ENCODE measurements at regions not wholly inside any gene's neighbourhood (a gene's known extent, or its start where the extent isn't known, plus 50 kb on each side); places are given as distances from the start of the nearest gene placed in this dataset.

DNA sequence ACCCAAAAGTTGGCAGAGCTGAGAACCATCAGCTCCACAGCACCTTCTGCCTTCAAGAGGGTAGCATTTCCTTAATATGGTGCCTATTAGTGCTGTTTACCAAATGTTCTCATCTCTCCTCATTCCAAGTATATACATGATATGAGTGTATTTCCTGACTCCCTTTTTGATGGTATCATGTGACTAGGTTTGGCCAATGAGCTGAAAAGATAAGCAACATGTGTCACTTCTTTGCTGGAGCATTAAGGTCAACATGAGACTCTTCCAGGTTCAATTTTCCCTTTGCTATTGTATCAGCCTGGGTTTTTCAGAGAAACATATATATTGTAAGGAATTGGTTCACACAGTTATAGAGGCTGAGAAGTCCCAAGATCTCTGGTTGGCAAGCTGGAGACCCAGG lies 310.9 kb downstream of the HRH4 start:
- TF ChIP-seq GATA2 (IDR thresholded peaks at IDR 0.05; ENCODE audit: low read depth, low read length) (no peak), GATA3 (IDR thresholded peaks at IDR 0.05; ENCODE audit: low read depth, low read length) (no peak)

DNA sequence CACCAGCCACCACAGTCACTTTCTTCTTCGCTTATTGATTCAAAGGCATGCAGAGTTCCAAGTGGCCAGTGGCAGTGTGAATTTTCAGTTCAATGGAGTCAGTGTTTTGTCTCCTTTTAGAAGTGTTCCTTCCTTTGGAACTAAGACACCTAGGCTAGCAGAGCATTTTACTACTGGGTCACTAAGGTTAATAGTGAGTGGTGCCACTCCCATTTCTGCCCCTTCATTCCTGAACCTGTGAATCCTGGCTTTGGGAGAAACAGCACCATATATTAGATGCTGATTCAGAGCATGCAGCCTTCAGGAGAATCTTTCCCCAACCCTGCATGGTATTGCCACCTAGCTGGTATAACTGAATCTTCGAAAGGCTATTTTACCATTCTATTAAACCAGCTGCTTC lies 312.7 kb downstream of the HRH4 start:
- no peak for TF ChIP-seq GATA2 (IDR thresholded peaks at IDR 0.05; ENCODE audit: low read depth, low read length)
- no peak for TF ChIP-seq GATA3 (IDR thresholded peaks at IDR 0.05; ENCODE audit: low read depth, low read length)

DNA sequence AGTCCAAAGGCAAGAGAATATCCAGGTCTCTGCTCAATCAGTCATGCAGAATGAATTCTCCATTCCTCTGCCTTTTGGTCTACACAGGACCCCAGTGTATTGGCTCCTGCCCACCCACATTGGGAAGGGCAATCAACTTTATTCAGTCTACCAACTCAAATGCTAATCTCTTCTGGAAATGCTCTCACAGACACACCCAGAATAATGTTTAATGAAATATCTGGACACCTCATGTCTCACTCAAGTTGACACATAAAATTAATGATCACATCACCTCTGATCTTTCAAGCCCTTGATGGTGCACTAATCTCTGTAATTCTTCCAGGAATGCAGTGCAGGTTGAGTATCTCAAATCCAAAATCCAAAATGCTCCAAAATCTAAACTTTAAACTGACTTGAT lies 315.6 kb downstream of the HRH4 start:
- no peak for TF ChIP-seq GATA3 (IDR thresholded peaks at IDR 0.05; ENCODE audit: low read depth, low read length)
- no peak for TF ChIP-seq GATA2 (IDR thresholded peaks at IDR 0.05; ENCODE audit: low read depth, low read length)

- TF ChIP-seq GATA3 (IDR thresholded peaks at IDR 0.05; ENCODE audit: low read depth, low read length) (no peak), GATA2 (IDR thresholded peaks at IDR 0.05; ENCODE audit: low read depth, low read length) (no peak)
These were observed 318.5 kb downstream of the HRH4 start for GRCh38 chr18:24778810-24779418.

GRCh38 chr18:24782566-24782965 lies 322.1 kb downstream of the HRH4 start:
- TF ChIP-seq GATA3 (IDR thresholded peaks at IDR 0.05; ENCODE audit: low read depth, low read length) (no peak), GATA2 (IDR thresholded peaks at IDR 0.05; ENCODE audit: low read depth, low read length) (no peak)

- TF ChIP-seq GATA2 (IDR thresholded peaks at IDR 0.05; ENCODE audit: low read depth, low read length) (no peak), GATA3 (IDR thresholded peaks at IDR 0.05; ENCODE audit: low read depth, low read length) (no peak)
These were observed 324.6 kb downstream of the HRH4 start for GRCh38 chr18:24785019-24785418.

DNA sequence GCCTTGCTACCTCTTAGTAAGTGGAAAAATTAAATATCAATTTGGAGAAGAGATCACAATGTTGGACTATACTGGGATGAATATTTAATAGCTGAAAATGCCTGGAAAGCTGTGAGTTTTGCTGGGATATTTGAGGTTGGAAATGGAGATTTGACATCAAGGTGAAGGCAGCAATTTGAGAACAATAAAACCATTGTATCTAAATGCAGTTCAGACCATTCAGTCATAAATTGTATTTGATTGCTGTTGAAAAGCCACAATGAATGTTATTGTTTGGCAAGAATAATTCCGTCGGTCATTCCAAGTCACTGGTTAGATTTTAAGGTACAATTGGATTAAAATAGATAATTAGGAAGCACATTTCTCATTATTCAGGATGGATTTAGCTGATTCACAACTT lies 325.6 kb downstream of the HRH4 start:
- TF ChIP-seq GATA3 (IDR thresholded peaks at IDR 0.05; ENCODE audit: low read depth, low read length): no peak
- no peak for TF ChIP-seq GATA2 (IDR thresholded peaks at IDR 0.05; ENCODE audit: low read depth, low read length)

DNA sequence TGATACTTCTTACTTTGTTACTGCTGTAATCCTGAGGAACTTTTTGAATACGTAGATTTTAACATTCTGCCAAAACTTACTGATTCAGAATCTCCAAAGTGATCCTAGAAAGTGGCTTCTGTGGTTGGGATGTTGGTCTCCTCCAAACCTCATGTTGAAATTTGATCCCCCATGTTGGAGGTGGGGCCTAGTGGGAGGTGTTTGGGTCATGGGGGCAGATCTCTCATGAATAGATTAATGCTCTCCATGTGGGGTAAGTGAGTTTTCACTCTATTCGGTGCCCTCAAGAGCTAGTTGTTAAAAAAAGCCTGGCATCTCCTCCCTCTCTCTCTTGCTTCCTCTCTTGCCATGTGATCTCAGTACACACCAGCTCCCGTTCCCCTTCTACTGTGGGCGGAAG lies 329.9 kb downstream of the HRH4 start:
- TF ChIP-seq GATA2 (IDR thresholded peaks at IDR 0.05; ENCODE audit: low read depth, low read length): no peak
- no peak for TF ChIP-seq GATA3 (IDR thresholded peaks at IDR 0.05; ENCODE audit: low read depth, low read length)

DNA sequence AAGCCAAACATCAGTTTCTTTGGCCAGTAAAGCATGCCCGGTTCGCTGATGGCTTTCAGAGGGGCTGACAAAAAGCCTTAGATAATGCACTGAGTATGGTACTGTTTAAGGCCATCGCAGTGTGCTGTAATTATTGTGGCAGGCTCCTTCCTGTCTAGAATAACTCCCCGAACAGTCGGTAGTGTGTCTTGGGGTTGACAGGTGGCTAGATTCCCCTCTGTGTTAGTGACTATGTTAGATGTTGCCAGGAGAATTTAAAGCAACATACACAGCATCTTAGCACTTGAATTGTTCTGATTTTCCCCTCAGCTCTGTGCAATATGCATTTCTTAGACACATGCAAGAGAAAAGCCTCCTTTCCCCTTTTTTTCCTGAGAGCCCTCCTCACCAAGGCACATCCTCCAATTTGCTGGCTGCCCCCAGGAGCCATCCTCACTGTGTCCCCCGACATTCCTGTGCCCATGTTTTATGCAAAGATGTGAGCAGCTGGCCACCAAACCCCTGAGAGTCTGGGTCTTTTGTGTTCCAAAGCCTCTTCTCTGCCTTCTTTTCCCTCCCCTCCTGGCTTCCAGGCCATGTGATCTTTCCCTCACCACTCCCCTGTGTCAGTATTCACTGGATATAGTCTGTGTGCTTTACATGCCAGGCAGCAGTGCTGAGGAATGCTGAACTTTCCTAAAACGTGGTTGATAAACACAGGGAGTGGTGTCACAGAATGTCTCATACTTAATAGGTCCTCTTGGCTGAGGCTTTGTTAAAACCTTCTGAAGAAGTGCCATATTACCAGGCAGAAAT lies 331.5 kb downstream of the HRH4 start:
- TF ChIP-seq GATA2 (IDR thresholded peaks at IDR 0.05; ENCODE audit: low read depth, low read length) (no peak), GATA3 (IDR thresholded peaks at IDR 0.05; ENCODE audit: low read depth, low read length) (no peak)

GRCh38 chr18:24793742-24794141 lies 333.3 kb downstream of the HRH4 start:
- TF ChIP-seq GATA2 (IDR thresholded peaks at IDR 0.05; ENCODE audit: low read depth, low read length): no peak
- no peak for TF ChIP-seq GATA3 (IDR thresholded peaks at IDR 0.05; ENCODE audit: low read depth, low read length)

DNA sequence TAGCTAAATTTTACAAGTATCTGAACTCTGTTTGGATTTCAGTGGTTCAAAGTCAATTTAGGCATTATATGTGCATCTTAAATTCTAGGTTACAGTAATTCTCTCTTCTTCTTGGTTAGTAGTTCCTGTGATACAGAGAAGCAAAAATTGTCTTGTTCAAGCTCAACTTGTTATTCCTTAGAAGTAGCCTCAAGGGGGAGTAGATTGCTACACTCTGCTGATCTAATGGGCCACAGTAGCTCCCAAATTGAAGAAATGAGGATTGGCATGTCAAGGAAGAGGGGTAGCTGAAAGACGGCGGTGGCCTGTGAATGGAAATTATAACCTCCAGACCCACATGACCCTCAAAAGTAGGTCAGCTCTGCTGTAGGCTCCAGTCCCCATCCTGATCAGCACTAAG lies 334.7 kb downstream of the HRH4 start:
- TF ChIP-seq GATA3 (IDR thresholded peaks at IDR 0.05; ENCODE audit: low read depth, low read length) (no peak), GATA2 (IDR thresholded peaks at IDR 0.05; ENCODE audit: low read depth, low read length) (no peak)

- TF ChIP-seq GATA3 (IDR thresholded peaks at IDR 0.05; ENCODE audit: low read depth, low read length) (no peak), GATA2 (IDR thresholded peaks at IDR 0.05; ENCODE audit: low read depth, low read length) (no peak)
These were observed 337.5 kb downstream of the HRH4 start for GRCh38 chr18:24797981-24798380.

- TF ChIP-seq GATA3 (IDR thresholded peaks at IDR 0.05; ENCODE audit: low read depth, low read length) (no peak), GATA2 (IDR thresholded peaks at IDR 0.05; ENCODE audit: low read depth, low read length) (no peak)
These were observed 338.7 kb downstream of the HRH4 start for GRCh38 chr18:24799176-24799575.

DNA sequence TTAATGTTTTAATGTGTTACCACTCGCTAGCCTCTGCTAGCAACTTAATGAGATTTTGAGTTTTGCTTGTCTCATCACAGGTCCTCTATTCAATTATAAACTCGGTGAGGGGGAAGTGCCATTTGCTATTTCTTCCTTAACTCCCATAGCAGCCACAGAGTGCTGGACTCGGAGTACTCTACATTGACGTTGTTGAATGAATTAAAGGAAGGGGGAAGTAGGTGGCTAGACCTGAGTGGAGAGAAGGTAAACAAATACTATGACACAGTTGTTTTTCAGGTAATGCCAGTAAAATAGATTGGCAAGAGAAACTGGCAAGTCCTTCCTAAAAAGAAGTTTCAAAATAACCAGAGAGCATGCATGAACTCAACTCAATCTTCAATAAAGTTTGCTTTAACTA lies 339.3 kb downstream of the HRH4 start:
- no peak for TF ChIP-seq GATA2 (IDR thresholded peaks at IDR 0.05; ENCODE audit: low read depth, low read length)
- TF ChIP-seq GATA3 (IDR thresholded peaks at IDR 0.05; ENCODE audit: low read depth, low read length): no peak

DNA sequence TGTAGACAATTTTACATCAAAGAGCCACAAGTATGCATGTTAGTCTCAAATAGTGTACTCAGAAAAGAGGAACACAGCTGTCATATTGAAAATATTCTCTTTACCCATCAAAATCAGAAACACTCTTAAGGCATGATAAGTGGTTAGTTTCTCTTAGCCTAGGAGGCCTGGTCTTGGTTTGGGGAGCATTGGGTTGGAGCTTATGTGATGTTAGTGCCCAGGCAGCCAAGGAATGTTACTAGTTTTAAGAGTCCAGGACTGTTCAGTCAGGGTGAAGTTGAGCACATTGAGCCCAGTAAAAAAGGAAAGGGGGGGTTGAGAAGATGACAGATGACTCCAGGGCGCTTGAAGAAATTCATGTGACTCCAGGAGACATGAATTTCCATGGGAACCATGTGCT lies 340.6 kb downstream of the HRH4 start:
- TF ChIP-seq GATA3 (IDR thresholded peaks at IDR 0.05; ENCODE audit: low read depth, low read length) (no peak), GATA2 (IDR thresholded peaks at IDR 0.05; ENCODE audit: low read depth, low read length) (no peak)
